ENCODE measurements at regions not wholly inside any gene's neighbourhood (a gene's known extent, or its start where the extent isn't known, plus 50 kb on each side); places are given as distances from the start of the nearest gene placed in this dataset.

DNA sequence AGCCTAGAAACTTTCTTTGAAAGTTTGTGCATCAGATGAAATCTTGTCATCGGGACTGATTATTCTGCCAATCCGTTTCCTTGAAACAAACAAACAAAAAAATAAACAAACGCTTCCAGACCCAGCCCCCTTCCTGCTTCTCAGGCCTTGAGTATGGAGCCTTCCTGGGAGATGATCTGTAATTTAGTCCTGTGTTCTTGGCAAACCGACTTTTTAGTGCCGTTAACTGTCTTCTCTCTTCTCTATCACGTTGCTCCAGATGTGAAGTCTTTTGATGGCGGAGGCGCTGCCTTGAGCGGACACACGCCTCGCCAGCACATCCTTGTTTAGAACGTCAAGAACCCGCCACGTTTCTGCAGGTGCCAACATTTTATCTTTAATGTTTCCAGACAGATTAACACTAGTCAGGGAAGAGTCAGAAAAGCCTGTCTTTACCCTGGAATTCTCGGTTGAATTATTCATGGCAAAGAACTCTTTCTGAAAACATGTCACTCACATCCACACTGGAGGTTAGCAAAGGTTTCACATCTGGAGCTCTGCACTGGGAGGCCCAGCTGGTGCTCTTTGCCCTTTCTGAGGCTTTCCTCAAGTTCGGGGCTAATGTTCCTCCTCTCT lies 265.7 kb upstream of the C1orf174 start:
- no peak overlapping the region for H3K4me3 ChIP-seq (ENCODE audit: low read length)
- H3K36me3 ChIP-seq (ENCODE audit: control insufficient read depth, low read depth, low read length) = no peaks in the 10 kb centered on the region
- H3K27me3 ChIP-seq (ENCODE audit: control insufficient read depth, insufficient read depth, low read length) = no peaks in the 10 kb centered on the region
- no peak overlapping the region for H3K9ac ChIP-seq (ENCODE audit: low read length)
- H3K27ac ChIP-seq (ENCODE audit: low read length) = no peak overlapping the region
- no peaks in the 10 kb centered on the region for H3K4me1 ChIP-seq (ENCODE audit: control insufficient read depth, low read depth, low read length)
- H3K9me3 ChIP-seq (ENCODE audit: control insufficient read depth, low read depth, low read length) = no peaks in the 10 kb centered on the region

DNA sequence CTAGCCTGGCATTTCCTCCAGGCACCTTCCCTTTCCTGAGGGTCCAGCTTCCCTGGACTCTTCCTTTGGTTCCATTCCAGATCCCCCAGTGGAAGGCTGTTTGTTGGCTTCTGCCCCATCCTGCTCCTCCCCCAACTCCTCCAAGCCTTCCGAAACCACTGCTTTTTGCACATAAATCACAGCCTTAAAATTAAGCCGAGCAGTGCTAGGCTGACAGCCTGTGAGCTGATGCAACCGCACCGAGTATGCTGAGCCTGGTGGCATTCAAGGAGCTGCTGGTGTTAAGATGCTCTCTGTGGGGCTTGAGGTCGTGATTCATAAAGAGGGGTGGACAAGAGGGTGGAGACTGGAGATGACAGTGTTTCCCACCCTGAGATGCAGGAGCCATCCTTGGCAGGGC lies 266.6 kb upstream of the C1orf174 start:
- Histone ChIP-seq H3K36me3 (ENCODE audit: control insufficient read depth, low read depth, low read length) (no peaks in the 10 kb centered on the region), H3K9ac (ENCODE audit: low read length) (no peak overlapping the region), H3K4me1 (ENCODE audit: control insufficient read depth, low read depth, low read length) (no peaks in the 10 kb centered on the region), H3K27ac (ENCODE audit: low read length) (no peak overlapping the region), H3K27me3 (ENCODE audit: control insufficient read depth, insufficient read depth, low read length) (no peaks in the 10 kb centered on the region), H3K4me3 (ENCODE audit: low read length) (no peak overlapping the region), H3K9me3 (ENCODE audit: control insufficient read depth, low read depth, low read length) (no peaks in the 10 kb centered on the region)

GRCh38 chr1:4169991-4170390 lies 269.9 kb upstream of the C1orf174 start:
- Histone ChIP-seq H3K4me1 (ENCODE audit: control insufficient read depth, low read depth, low read length) (no peaks in the 10 kb centered on the region), H3K9me3 (ENCODE audit: control insufficient read depth, low read depth, low read length) (no peaks in the 10 kb centered on the region), H3K27me3 (ENCODE audit: control insufficient read depth, insufficient read depth, low read length) (no peaks in the 10 kb centered on the region), H3K4me3 (ENCODE audit: low read length) (no peak overlapping the region), H3K36me3 (ENCODE audit: control insufficient read depth, low read depth, low read length) (no peaks in the 10 kb centered on the region), H3K27ac (ENCODE audit: low read length) (no peak overlapping the region), H3K9ac (ENCODE audit: low read length) (no peak overlapping the region)

GRCh38 chr1:4170548-4171340 lies 270.7 kb upstream of the C1orf174 start:
- no peak overlapping the region for H3K4me3 ChIP-seq (ENCODE audit: low read length)
- no peak overlapping the region for H3K27ac ChIP-seq (ENCODE audit: low read length)
- no peak overlapping the region for H3K9ac ChIP-seq (ENCODE audit: low read length)
- H3K9me3 ChIP-seq (ENCODE audit: control insufficient read depth, low read depth, low read length) = no peaks in the 10 kb centered on the region
- H3K36me3 ChIP-seq (ENCODE audit: control insufficient read depth, low read depth, low read length) = no peaks in the 10 kb centered on the region
- no peaks in the 10 kb centered on the region for H3K4me1 ChIP-seq (ENCODE audit: control insufficient read depth, low read depth, low read length)
- H3K27me3 ChIP-seq (ENCODE audit: control insufficient read depth, insufficient read depth, low read length) = no peaks in the 10 kb centered on the region

GRCh38 chr1:4171480-4172450 lies 271.7 kb upstream of the C1orf174 start:
- Histone ChIP-seq H3K27me3 (ENCODE audit: control insufficient read depth, insufficient read depth, low read length) (no peaks in the 10 kb centered on the region), H3K4me3 (ENCODE audit: low read length) (no peak overlapping the region), H3K36me3 (ENCODE audit: control insufficient read depth, low read depth, low read length) (no peaks in the 10 kb centered on the region), H3K9ac (ENCODE audit: low read length) (no peak overlapping the region), H3K27ac (ENCODE audit: low read length) (no peak overlapping the region), H3K4me1 (ENCODE audit: control insufficient read depth, low read depth, low read length) (no peaks in the 10 kb centered on the region), H3K9me3 (ENCODE audit: control insufficient read depth, low read depth, low read length) (no peaks in the 10 kb centered on the region)

- Histone ChIP-seq H3K4me3 (ENCODE audit: low read length) (no peak overlapping the region), H3K27me3 (ENCODE audit: control insufficient read depth, insufficient read depth, low read length) (no peaks in the 10 kb centered on the region), H3K36me3 (ENCODE audit: control insufficient read depth, low read depth, low read length) (no peaks in the 10 kb centered on the region), H3K27ac (ENCODE audit: low read length) (no peak overlapping the region), H3K9me3 (ENCODE audit: control insufficient read depth, low read depth, low read length) (no peaks in the 10 kb centered on the region), H3K9ac (ENCODE audit: low read length) (no peak overlapping the region), H3K4me1 (ENCODE audit: control insufficient read depth, low read depth, low read length) (no peaks in the 10 kb centered on the region)
Observed at GRCh38 chr1:4172644-4173599, 272.9 kb upstream of the C1orf174 start.

- Histone ChIP-seq H3K9me3 (ENCODE audit: control insufficient read depth, low read depth, low read length) (no peaks in the 10 kb centered on the region), H3K4me1 (ENCODE audit: control insufficient read depth, low read depth, low read length) (no peaks in the 10 kb centered on the region), H3K36me3 (ENCODE audit: control insufficient read depth, low read depth, low read length) (no peaks in the 10 kb centered on the region), H3K4me3 (ENCODE audit: low read length) (no peak overlapping the region), H3K9ac (ENCODE audit: low read length) (no peak overlapping the region), H3K27ac (ENCODE audit: low read length) (no peak overlapping the region), H3K27me3 (ENCODE audit: control insufficient read depth, insufficient read depth, low read length) (no peaks in the 10 kb centered on the region)
Observed at GRCh38 chr1:4173731-4174130, 273.7 kb upstream of the C1orf174 start.

- no peaks in the 10 kb centered on the region for H3K9me3 ChIP-seq (ENCODE audit: control insufficient read depth, low read depth, low read length)
- no peak overlapping the region for H3K4me3 ChIP-seq (ENCODE audit: low read length)
- H3K36me3 ChIP-seq (ENCODE audit: control insufficient read depth, low read depth, low read length) = no peaks in the 10 kb centered on the region
- H3K4me1 ChIP-seq (ENCODE audit: control insufficient read depth, low read depth, low read length) = no peaks in the 10 kb centered on the region
- no peak overlapping the region for H3K9ac ChIP-seq (ENCODE audit: low read length)
- H3K27me3 ChIP-seq (ENCODE audit: control insufficient read depth, insufficient read depth, low read length) = no peaks in the 10 kb centered on the region
- no peak overlapping the region for H3K27ac ChIP-seq (ENCODE audit: low read length)
Observed at GRCh38 chr1:4174291-4175200, 274.5 kb upstream of the C1orf174 start.

GRCh38 chr1:4175566-4176405 lies 275.7 kb upstream of the C1orf174 start:
- Histone ChIP-seq H3K4me3 (ENCODE audit: low read length) (no peak overlapping the region), H3K9ac (ENCODE audit: low read length) (no peak overlapping the region), H3K27me3 (ENCODE audit: control insufficient read depth, insufficient read depth, low read length) (no peaks in the 10 kb centered on the region), H3K9me3 (ENCODE audit: control insufficient read depth, low read depth, low read length) (no peaks in the 10 kb centered on the region), H3K4me1 (ENCODE audit: control insufficient read depth, low read depth, low read length) (no peaks in the 10 kb centered on the region), H3K36me3 (ENCODE audit: control insufficient read depth, low read depth, low read length) (no peaks in the 10 kb centered on the region), H3K27ac (ENCODE audit: low read length) (no peak overlapping the region)

Measured in iPS-18a (cell line).